ENCODE measurements at regions not wholly inside any gene's neighbourhood (a gene's known extent, or its start where the extent isn't known, plus 50 kb on each side); places are given as distances from the start of the nearest gene placed in this dataset.
"Not testable (repeated sequence)": the region's sequence is repeated elsewhere in the genome, so short reads cannot be mapped to it uniquely, and the experiment has no call there.

DNA sequence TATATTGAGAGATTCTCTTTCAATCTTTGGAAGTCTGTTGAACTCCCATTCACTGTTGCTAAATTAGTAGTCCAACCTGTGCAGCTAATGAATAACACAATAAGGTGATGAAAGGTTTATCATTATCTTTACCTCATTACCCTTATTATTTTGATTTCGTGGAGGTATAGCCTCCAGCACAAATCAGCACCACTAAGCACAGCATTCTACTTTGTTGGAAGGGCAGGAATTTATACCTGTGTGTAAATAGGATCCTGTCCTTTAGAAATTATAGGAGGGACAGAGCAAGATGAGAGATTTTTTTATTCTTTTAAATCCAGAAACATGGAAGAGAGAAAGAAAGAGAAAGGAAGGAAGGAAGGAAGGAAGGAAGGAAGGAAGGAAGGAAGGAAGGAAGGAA lies 454.1 kb downstream of the PDGFC start:
- no peak for TF ChIP-seq CTCF (IDR thresholded peaks at IDR 0.05)
- ATAC-seq (ENCODE audit: insufficient number of reproducible peaks, low FRiP score, low read depth), result no peak

DNA sequence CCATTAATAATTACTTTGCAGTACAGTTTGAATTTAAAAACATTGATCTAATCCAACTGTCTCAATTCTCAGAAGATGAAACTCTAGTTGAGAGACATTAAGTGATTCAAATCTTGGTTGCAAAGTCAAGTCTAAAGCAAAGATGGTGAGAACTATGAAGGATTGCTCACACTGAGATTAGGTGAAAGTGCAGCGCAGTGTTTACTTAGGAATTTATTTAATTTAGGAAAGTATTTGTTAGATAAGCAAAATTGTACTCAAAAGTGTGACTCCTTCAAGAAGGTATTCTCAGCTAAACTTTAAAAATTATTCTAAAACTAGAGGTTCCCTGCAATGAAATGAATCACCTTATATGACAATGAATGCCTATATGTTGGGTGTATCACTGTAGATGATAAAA lies 454.9 kb downstream of the PDGFC start:
- Histone ChIP-seq H3K4me1 (ENCODE audit: control insufficient read depth in 1 of 2, low read depth in 2 of 2) (no peaks in the 10 kb centered on the region), H3K4me3 (no peak overlapping the region), H3K9me3 (no peaks in the 10 kb centered on the region), H3K27ac (no peak overlapping the region), H3K36me3 (no peaks in the 10 kb centered on the region), H3K27me3 (replicated peaks; ENCODE audit: insufficient read depth) (no peaks in the 10 kb centered on the region)
- ATAC-seq (ENCODE audit: insufficient number of reproducible peaks, low FRiP score, low read depth), result no peak
- no peak for TF ChIP-seq CTCF (IDR thresholded peaks at IDR 0.05)
- DNase-seq (ENCODE audit: low spot score), result no peak

More for the DNA sequence above, 454.1 kb downstream of the PDGFC start:
- Histone ChIP-seq H3K4me3 (no peak overlapping the region), H3K27ac (no peak overlapping the region), H3K36me3 (no peaks in the 10 kb centered on the region), H3K4me1 (ENCODE audit: control insufficient read depth in 1 of 2, low read depth in 2 of 2) (no peaks in the 10 kb centered on the region), H3K9me3 (no peaks in the 10 kb centered on the region), H3K27me3 (replicated peaks; ENCODE audit: insufficient read depth) (no peaks in the 10 kb centered on the region)
- no peak for DNase-seq (ENCODE audit: low spot score)

DNA sequence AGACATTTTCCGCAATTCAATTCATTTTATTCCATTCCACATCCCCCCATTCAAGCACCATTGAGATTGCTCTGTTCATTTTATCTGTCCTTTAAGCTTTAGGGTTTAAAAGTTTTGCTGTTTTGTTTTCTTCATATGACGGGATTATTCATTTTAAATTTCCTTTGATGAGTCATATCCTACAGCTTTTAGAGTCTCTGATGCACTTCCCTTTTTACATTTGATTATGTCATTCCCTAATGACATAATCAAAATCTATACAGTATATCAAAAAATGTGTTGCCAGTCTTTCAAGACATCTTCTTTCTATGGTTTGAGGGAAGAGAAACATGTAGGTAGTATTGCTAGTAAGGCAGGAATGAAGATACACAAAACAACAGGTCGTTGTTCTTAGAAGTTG lies 456.3 kb downstream of the PDGFC start:
- Histone ChIP-seq H3K27ac (no peak overlapping the region), H3K36me3 (no peaks in the 10 kb centered on the region), H3K4me3 (no peak overlapping the region), H3K4me1 (ENCODE audit: control insufficient read depth in 1 of 2, low read depth in 2 of 2) (no peaks in the 10 kb centered on the region), H3K9me3 (no peaks in the 10 kb centered on the region), H3K27me3 (replicated peaks; ENCODE audit: insufficient read depth) (no peaks in the 10 kb centered on the region)
- DNase-seq (ENCODE audit: low spot score) (no peak), ATAC-seq (ENCODE audit: insufficient number of reproducible peaks, low FRiP score, low read depth) (no peak)
- TF ChIP-seq CTCF (IDR thresholded peaks at IDR 0.05), result no peak

DNA sequence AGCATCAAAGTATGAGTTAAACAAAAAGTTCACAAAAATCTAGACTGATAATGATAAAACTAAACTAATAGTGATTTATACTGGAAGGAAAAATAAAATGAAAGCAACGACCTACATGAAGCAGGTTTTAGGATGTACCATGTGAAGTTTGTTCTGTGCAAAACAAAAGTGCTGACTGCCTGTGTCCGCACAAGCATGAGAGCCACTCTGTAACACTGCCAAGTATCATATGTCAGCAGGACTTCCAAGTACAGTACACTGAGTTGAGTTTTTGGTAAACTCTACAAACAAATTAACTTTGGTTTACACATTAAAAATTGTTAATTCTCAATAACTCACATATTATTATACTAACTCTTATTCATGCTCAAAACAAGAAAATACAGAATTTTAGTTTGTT lies 459.0 kb downstream of the PDGFC start:
- Histone ChIP-seq H3K4me3 (no peak overlapping the region), H3K4me1 (ENCODE audit: control insufficient read depth in 1 of 2, low read depth in 2 of 2) (peaks cover 0 to under 1% of the 10 kb centered on the region in 2 donors), H3K9me3 (no peaks in the 10 kb centered on the region), H3K27ac (no peak overlapping the region), H3K27me3 (replicated peaks; ENCODE audit: insufficient read depth) (no peaks in the 10 kb centered on the region), H3K36me3 (no peaks in the 10 kb centered on the region)
- no peak for TF ChIP-seq CTCF (IDR thresholded peaks at IDR 0.05)
- DNase-seq (ENCODE audit: low spot score) (no peak), ATAC-seq (ENCODE audit: insufficient number of reproducible peaks, low FRiP score, low read depth) (no peak)

- H3K9me3 ChIP-seq, result not testable (repeated sequence)
These were observed 461.7 kb downstream of the PDGFC start for GRCh38 chr4:156509921-156510320.

DNA sequence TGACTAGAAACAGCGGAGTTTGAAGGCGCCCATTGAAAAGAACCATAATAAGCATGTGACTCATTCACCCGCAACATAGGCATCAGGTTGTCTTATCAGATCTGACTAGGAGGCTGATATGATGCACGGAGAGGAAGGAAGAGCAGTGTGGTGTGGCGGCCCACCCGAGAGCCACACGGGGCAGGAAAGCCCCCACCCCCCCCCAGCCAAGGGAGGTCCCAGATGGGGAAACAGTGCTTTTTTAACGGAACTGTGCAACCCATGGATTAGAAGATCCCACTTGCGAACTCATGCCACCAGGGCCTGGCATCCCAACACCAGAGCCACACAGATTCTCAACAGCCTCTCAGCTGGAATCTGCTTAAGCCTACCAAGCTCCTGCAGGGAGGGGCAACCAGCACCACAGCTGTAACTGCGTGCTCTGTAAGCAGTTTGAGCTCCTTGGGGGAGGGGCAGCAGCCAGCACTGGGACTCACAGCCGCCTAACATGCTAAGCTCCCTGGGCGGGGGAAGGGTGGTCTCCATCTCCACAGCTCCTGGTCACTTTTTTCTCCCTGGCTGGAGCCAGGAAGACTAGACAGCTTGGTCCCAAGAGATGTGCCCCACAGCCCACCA lies 466.2 kb downstream of the PDGFC start:
- no peak overlapping the region for H3K27ac ChIP-seq

More at GRCh38 chr4:156509921-156510320, 461.7 kb downstream of the PDGFC start:
- not testable (repeated sequence) for H3K27me3 ChIP-seq (replicated peaks; ENCODE audit: insufficient read depth); H3K4me1 ChIP-seq (ENCODE audit: control insufficient read depth in 1 of 2, low read depth in 2 of 2); ATAC-seq (ENCODE audit: insufficient number of reproducible peaks, low FRiP score, low read depth); H3K27ac ChIP-seq; H3K36me3 ChIP-seq; H3K4me3 ChIP-seq; DNase-seq (ENCODE audit: low spot score)

More for the DNA sequence above, 466.2 kb downstream of the PDGFC start:
- no peak overlapping the region for H3K4me3 ChIP-seq
- no peaks in the 10 kb centered on the region for H3K9me3 ChIP-seq
- TF ChIP-seq CTCF (IDR thresholded peaks at IDR 0.05), result no peak
- DNase-seq (ENCODE audit: low spot score) (no peak), ATAC-seq (ENCODE audit: insufficient number of reproducible peaks, low FRiP score, low read depth) (no peak)
- H3K36me3 ChIP-seq, result no peaks in the 10 kb centered on the region
- no peaks in the 10 kb centered on the region for H3K27me3 ChIP-seq (replicated peaks; ENCODE audit: insufficient read depth)
- peaks cover 0 to 5% of the 10 kb centered on the region in 2 donors for H3K4me1 ChIP-seq (ENCODE audit: control insufficient read depth in 1 of 2, low read depth in 2 of 2)

All from thoracic aorta (tissue), 2 donors.